ENCODE measurements at regions not wholly inside any gene's neighbourhood (a gene's known extent, or its start where the extent isn't known, plus 50 kb on each side); places are given as distances from the start of the nearest gene placed in this dataset.
A peak's percentile ranks its signal among the peaks of the same experiment; 100 is the strongest.

- no peak overlapping the region for H3K4me3 ChIP-seq (ENCODE audit: low read length)
- no peaks in the 10 kb centered on the region for H3K9me3 ChIP-seq (ENCODE audit: low read length)
- no peaks in the 10 kb centered on the region for H3K36me3 ChIP-seq (ENCODE audit: insufficient read depth, low read length)
- peaks cover 3% of the 10 kb centered on the region for H3K4me1 ChIP-seq (ENCODE audit: insufficient read depth, low read length)
- no peaks in the 10 kb centered on the region for H3K27me3 ChIP-seq (ENCODE audit: insufficient read depth, low read length)
- no peak overlapping the region for H2AFZ ChIP-seq (ENCODE audit: low read depth, low read length)
These were observed 467.9 kb upstream of the SYT4 start for GRCh38 chr18:43744960-43745745.

DNA sequence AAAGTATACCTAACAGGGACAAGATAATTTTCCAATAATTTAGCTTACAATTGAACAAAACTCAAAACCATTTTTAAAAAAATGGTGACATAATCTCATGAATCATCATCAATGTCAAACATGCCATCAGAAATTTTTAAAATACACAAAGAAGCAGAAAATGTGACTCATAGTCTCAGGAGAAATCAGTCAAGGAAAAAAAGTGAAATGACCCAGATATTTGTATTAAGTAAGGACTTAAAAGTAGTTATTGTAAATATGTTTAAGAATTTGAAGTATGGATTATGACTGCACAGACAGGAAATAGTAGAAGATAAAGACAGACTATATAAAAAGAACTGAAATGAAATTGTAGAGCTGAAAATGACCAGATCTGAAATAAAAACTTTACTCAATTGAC lies 473.9 kb upstream of the SYT4 start:
- no peak overlapping the region for H3K4me3 ChIP-seq (ENCODE audit: low read length)
- no peaks in the 10 kb centered on the region for H3K9me3 ChIP-seq (ENCODE audit: low read length)
- no peaks in the 10 kb centered on the region for H3K4me1 ChIP-seq (ENCODE audit: insufficient read depth, low read length)
- H3K27me3 ChIP-seq (ENCODE audit: insufficient read depth, low read length) = no peaks in the 10 kb centered on the region
- H2AFZ ChIP-seq (ENCODE audit: low read depth, low read length) = no peak overlapping the region
- H3K36me3 ChIP-seq (ENCODE audit: insufficient read depth, low read length) = no peaks in the 10 kb centered on the region

GRCh38 chr18:43751835-43752234 lies 474.5 kb upstream of the SYT4 start:
- Histone ChIP-seq H3K4me1 (ENCODE audit: insufficient read depth, low read length) (no peaks in the 10 kb centered on the region), H3K9me3 (ENCODE audit: low read length) (no peaks in the 10 kb centered on the region), H3K36me3 (ENCODE audit: insufficient read depth, low read length) (no peaks in the 10 kb centered on the region), H2AFZ (ENCODE audit: low read depth, low read length) (no peak overlapping the region), H3K27me3 (ENCODE audit: insufficient read depth, low read length) (no peaks in the 10 kb centered on the region), H3K4me3 (ENCODE audit: low read length) (no peak overlapping the region)

DNA sequence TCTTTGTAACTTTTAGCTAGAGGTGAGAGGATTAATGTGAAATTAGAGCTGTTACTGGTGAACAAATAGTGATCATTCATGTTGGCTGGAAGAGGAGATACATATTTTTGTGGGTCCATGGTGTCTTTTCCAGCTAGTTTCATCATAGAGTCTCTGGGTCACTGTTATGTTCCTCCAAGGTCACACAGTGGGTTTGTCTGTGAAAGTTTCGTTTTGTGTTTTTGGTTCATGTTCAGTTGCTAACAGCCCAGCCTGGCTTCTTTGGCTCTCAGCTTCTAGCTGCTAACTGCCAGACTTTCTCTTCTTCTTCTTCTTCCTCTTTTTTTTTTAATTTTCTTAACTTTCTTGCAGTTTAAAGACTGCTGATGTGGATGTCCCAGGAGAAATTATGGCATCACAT lies 480.0 kb upstream of the SYT4 start:
- H2AFZ ChIP-seq (ENCODE audit: low read depth, low read length) = no peak overlapping the region
- no peaks in the 10 kb centered on the region for H3K27me3 ChIP-seq (ENCODE audit: insufficient read depth, low read length)
- H3K36me3 ChIP-seq (ENCODE audit: insufficient read depth, low read length) = no peaks in the 10 kb centered on the region
- no peak overlapping the region for H3K4me3 ChIP-seq (ENCODE audit: low read length)
- peaks cover 5% of the 10 kb centered on the region for H3K4me1 ChIP-seq (ENCODE audit: insufficient read depth, low read length)
- no peaks in the 10 kb centered on the region for H3K9me3 ChIP-seq (ENCODE audit: low read length)

DNA sequence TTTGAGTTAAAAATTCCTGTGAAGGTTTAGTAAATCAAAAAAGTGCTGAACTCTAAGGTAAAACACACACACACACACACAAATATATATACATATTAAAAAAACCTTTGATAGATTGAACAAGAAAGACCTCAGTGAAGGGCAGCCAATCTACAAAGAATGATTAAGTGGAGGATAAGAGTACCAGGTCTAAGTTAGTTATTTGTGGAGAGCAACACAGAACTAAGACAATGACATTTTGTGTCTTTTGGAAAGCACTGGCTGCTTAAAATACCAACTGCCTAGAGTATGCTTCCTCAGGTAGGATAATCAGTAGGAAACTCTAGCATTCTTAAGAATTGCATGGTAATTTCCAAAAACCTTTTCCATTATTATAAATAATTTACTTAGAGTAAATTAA lies 481.4 kb upstream of the SYT4 start:
- H2AFZ ChIP-seq (ENCODE audit: low read depth, low read length) = no peak overlapping the region
- H3K4me3 ChIP-seq (ENCODE audit: low read length) = no peak overlapping the region
- peaks cover 5% of the 10 kb centered on the region for H3K4me1 ChIP-seq (ENCODE audit: insufficient read depth, low read length)
- no peaks in the 10 kb centered on the region for H3K9me3 ChIP-seq (ENCODE audit: low read length)
- H3K36me3 ChIP-seq (ENCODE audit: insufficient read depth, low read length) = no peaks in the 10 kb centered on the region
- H3K27me3 ChIP-seq (ENCODE audit: insufficient read depth, low read length) = no peaks in the 10 kb centered on the region

- no peak overlapping the region for H3K4me3 ChIP-seq (ENCODE audit: low read length)
- H3K27me3 ChIP-seq (ENCODE audit: insufficient read depth, low read length) = no peaks in the 10 kb centered on the region
- no peak overlapping the region for H2AFZ ChIP-seq (ENCODE audit: low read depth, low read length)
- H3K36me3 ChIP-seq (ENCODE audit: insufficient read depth, low read length) = no peaks in the 10 kb centered on the region
- no peaks in the 10 kb centered on the region for H3K9me3 ChIP-seq (ENCODE audit: low read length)
- peaks cover 5% of the 10 kb centered on the region for H3K4me1 ChIP-seq (ENCODE audit: insufficient read depth, low read length)
These were observed 482.7 kb upstream of the SYT4 start for GRCh38 chr18:43760010-43760409.

DNA sequence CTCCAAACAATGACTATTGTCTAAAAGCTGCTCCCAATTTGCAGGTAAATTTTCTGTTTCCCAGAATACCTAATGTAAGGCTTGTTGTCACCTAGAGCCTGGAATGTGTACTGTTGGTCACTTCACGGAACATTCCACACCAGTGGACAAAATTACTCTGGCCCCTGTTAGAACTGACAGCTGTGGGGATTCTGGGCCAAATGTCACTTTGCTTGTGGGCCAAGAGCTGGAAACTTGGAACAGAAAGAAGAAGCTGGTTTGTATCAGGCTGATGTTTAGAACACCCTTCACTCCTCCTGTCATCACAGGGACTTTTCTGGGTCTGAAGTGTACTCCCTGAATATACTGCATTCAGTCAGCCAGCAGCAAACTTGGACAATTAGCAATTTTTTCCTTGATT lies 495.6 kb upstream of the SYT4 start:
- Histone ChIP-seq H3K27me3 (ENCODE audit: insufficient read depth, low read length) (no peaks in the 10 kb centered on the region), H3K4me3 (ENCODE audit: low read length) (no peak overlapping the region), H3K4me1 (ENCODE audit: insufficient read depth, low read length) (peaks cover 16% of the 10 kb centered on the region), H3K9me3 (ENCODE audit: low read length) (no peaks in the 10 kb centered on the region), H2AFZ (ENCODE audit: low read depth, low read length) (no peak overlapping the region), H3K36me3 (ENCODE audit: insufficient read depth, low read length) (no peaks in the 10 kb centered on the region)

- Histone ChIP-seq H3K4me3 (ENCODE audit: low read length) (no peak overlapping the region), H3K9me3 (ENCODE audit: low read length) (no peaks in the 10 kb centered on the region), H3K4me1 (ENCODE audit: insufficient read depth, low read length) (peaks cover 20% of the 10 kb centered on the region), H3K36me3 (ENCODE audit: insufficient read depth, low read length) (no peaks in the 10 kb centered on the region), H3K27me3 (ENCODE audit: insufficient read depth, low read length) (no peaks in the 10 kb centered on the region), H2AFZ (ENCODE audit: low read depth, low read length) (peak overlapping the region; percentile 39)
These were observed 497.2 kb upstream of the SYT4 start for GRCh38 chr18:43774497-43774896.

DNA sequence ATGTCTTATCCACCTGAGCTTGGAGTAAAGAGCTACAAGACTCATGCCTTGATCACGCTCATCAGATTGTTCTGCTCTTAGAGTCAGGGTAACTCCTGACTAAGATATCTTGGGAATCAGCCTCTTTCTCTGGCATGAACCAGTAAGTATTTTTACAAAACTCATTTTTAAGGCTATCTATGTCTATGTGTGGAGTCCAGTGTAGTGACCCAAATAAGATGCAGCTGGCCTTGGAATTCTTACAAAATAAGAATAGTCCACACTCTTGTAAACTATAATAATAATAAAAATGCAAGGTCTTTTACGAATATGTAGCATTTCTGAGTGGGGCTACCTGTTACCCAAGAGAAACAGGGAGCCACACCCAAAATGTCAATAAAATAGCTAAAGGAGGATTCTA lies 498.3 kb upstream of the SYT4 start:
- H3K4me3 ChIP-seq (ENCODE audit: low read length) = no peak overlapping the region

GRCh38 chr18:43776997-43777396 lies 499.7 kb upstream of the SYT4 start:
- Histone ChIP-seq H2AFZ (ENCODE audit: low read depth, low read length) (no peak overlapping the region), H3K4me3 (ENCODE audit: low read length) (no peak overlapping the region), H3K4me1 (ENCODE audit: insufficient read depth, low read length) (peaks cover 20% of the 10 kb centered on the region), H3K36me3 (ENCODE audit: insufficient read depth, low read length) (no peaks in the 10 kb centered on the region), H3K27me3 (ENCODE audit: insufficient read depth, low read length) (no peaks in the 10 kb centered on the region), H3K9me3 (ENCODE audit: low read length) (no peaks in the 10 kb centered on the region)

More for the DNA sequence above, 498.3 kb upstream of the SYT4 start:
- Histone ChIP-seq H3K4me1 (ENCODE audit: insufficient read depth, low read length) (peaks cover 20% of the 10 kb centered on the region), H3K36me3 (ENCODE audit: insufficient read depth, low read length) (no peaks in the 10 kb centered on the region), H3K9me3 (ENCODE audit: low read length) (no peaks in the 10 kb centered on the region), H2AFZ (ENCODE audit: low read depth, low read length) (no peak overlapping the region), H3K27me3 (ENCODE audit: insufficient read depth, low read length) (no peaks in the 10 kb centered on the region)

DNA sequence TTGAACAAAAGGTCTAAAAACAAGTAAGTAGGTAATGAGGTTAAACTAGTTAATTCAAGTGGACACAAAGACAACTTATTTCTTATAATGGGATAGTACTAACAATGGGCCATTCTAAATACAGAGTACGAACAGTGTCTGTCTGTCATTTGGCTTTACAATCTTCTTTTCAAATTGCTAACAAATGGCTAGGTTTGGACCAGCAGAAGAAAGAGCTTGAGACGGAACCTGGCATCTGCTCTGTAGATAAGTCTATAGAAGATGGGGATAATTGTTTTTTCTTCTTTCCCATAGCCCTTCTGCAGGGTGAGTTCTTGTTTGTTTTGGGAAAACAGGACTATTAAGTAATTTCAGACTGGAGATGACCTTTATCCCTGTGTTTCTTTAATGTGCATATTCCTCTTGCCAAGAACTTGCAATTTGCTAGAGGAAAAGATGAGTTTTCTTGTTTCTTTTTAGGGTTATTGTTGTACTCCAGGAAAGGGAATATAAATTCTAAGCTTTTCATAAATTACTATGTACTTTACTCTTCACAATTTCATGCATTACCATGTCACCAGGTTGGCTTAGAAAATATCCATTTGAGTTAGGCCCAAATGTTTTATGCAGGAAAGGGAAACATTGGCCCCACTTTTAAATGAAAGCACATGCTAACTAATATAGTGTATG lies 500.5 kb upstream of the SYT4 start:
- no peak overlapping the region for H3K4me3 ChIP-seq (ENCODE audit: low read length)
- no peaks in the 10 kb centered on the region for H3K27me3 ChIP-seq (ENCODE audit: insufficient read depth, low read length)
- H3K4me1 ChIP-seq (ENCODE audit: insufficient read depth, low read length) = peaks cover 20% of the 10 kb centered on the region
- no peaks in the 10 kb centered on the region for H3K9me3 ChIP-seq (ENCODE audit: low read length)
- no peaks in the 10 kb centered on the region for H3K36me3 ChIP-seq (ENCODE audit: insufficient read depth, low read length)
- H2AFZ ChIP-seq (ENCODE audit: low read depth, low read length) = no peak overlapping the region

DNA sequence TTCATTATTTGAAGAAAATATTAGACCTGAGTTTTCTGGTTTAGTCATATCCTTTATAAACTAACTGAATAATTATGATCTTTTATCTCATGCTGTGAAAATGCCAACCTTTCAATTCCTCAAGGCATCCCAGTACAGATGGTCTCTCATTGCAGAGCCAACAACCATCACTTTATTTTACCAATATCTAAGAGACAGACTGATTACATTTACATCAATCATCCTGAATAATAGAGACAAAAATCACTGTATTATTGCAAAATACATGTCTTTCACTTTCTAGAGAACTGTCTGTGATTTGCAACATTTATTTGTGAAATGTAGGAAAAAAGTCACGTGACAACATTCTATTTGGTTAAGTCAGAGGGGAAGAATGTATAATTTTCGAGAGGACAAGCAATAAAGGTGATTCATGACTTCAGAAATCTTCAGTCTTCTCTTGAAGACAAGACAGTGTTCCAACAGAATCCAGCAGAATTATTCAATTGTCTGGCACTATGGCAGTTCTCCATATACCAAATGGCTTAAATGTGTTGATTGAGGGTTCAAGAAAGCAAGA lies 503.6 kb upstream of the SYT4 start:
- Histone ChIP-seq H3K4me3 (ENCODE audit: low read length) (no peak overlapping the region), H3K4me1 (ENCODE audit: insufficient read depth, low read length) (peaks cover 11% of the 10 kb centered on the region), H2AFZ (ENCODE audit: low read depth, low read length) (no peak overlapping the region), H3K9me3 (ENCODE audit: low read length) (no peaks in the 10 kb centered on the region), H3K36me3 (ENCODE audit: insufficient read depth, low read length) (no peaks in the 10 kb centered on the region), H3K27me3 (ENCODE audit: insufficient read depth, low read length) (no peaks in the 10 kb centered on the region)

- Histone ChIP-seq H3K36me3 (ENCODE audit: insufficient read depth, low read length) (no peaks in the 10 kb centered on the region), H2AFZ (ENCODE audit: low read depth, low read length) (no peak overlapping the region), H3K9me3 (ENCODE audit: low read length) (no peaks in the 10 kb centered on the region), H3K4me1 (ENCODE audit: insufficient read depth, low read length) (no peaks in the 10 kb centered on the region), H3K27me3 (ENCODE audit: insufficient read depth, low read length) (no peaks in the 10 kb centered on the region), H3K4me3 (ENCODE audit: low read length) (no peak overlapping the region)
These were observed 507.9 kb upstream of the SYT4 start for GRCh38 chr18:43785158-43785557.
